Prostate gland (tissue), 2 donors: ENCODE measurements at regions not wholly inside any gene's neighbourhood (a gene's known extent, or its start where the extent isn't known, plus 50 kb on each side); places are given as distances from the start of the nearest gene placed in this dataset.

Experiments used
- CTCF ChIP-seq, 4 experiments: fragments of 200-600 bp in 2 of 4; fragments of 450-650 bp in 2 of 4; sonication (generic) in 2 of 4; IDR thresholded peaks; 1 replicate in 3 of 4; 2 replicates in 1 of 4; pipeline ENCODE4 v1.5.1; 2016 to 2019; ENCODE audit warnings: antibody characterized with exemption in 4 of 4, mild to moderate bottlenecking in 2 of 4, moderate library complexity in 2 of 4
- POLR2AphosphoS5 ChIP-seq: sonication (generic); formaldehyde crosslinking; IDR thresholded peaks from one replicate; pipeline ENCODE4 v1.6.1; 2017; ENCODE audit warnings: antibody characterized with exemption

- TF ChIP-seq CTCF (IDR thresholded peaks at IDR 0.05) (no peak), POLR2AphosphoS5 (no peak)
Observed at GRCh38 chr18:8479789-8480188, 129.4 kb upstream of the RAB12 start.
